GM12878 (cell line): ENCODE measurements at regions not wholly inside any gene's neighbourhood (a gene's known extent, or its start where the extent isn't known, plus 50 kb on each side); places are given as distances from the start of the nearest gene placed in this dataset.
"Not testable (repeated sequence)": the region's sequence is repeated elsewhere in the genome, so short reads cannot be mapped to it uniquely, and the experiment has no call there.

Experiments used
- ASH2L ChIP-seq: fragments of 300-600, 200-600 bp; sonication (generic); IDR thresholded peaks from 2 replicates; pipeline ENCODE4 v1.6.1; 2017; ENCODE audit warnings: low read depth, mild to moderate bottlenecking, borderline replicate concordance
- CTCF ChIP-seq, 3 experiments: IDR thresholded peaks in 2 of 3; conservative IDR thresholded peaks in 1 of 3; 2 replicates each; pipeline ENCODE4 v1.5.1; 2011; ENCODE audit warnings: low read depth in 3 of 3, low read length in 3 of 3, mild to moderate bottlenecking in 3 of 3, control low read depth in 2 of 3, moderate library complexity in 2 of 3, inconsistent platforms in 1 of 3, mixed read lengths in 1 of 3; ENCODE audit not compliant: control insufficient read depth in 2 of 3, insufficient read depth in 1 of 3; ENCODE audit errors: extremely low read depth in 1 of 3
- EP300 ChIP-seq, 2 experiments: fragments of 150-350 bp in 1 of 2; IDR thresholded peaks; 2 replicates each; pipeline ENCODE4 v1.6.1; 2011 to 2012; ENCODE audit warnings: low read depth in 2 of 2, low read length in 2 of 2, borderline replicate concordance in 1 of 2, improper control_type of control experiment in 1 of 2, inconsistent platforms in 1 of 2; ENCODE audit not compliant: control insufficient read depth in 1 of 2
- HDAC2 ChIP-seq: fragments of 200-600 bp; sonication (generic); IDR thresholded peaks from 2 replicates; pipeline ENCODE4 v1.6.1; 2017
- NFIC ChIP-seq: IDR thresholded peaks from 2 replicates; pipeline ENCODE4 v1.6.1; 2012; ENCODE audit warnings: low read depth, mild to moderate bottlenecking, inconsistent platforms, low read length, moderate library complexity
- PRDM15 ChIP-seq: fragments of 450-650 bp; formaldehyde crosslinking; IDR thresholded peaks from 2 replicates; pipeline ENCODE4 v1.4.0; 2020; ENCODE audit warnings: mild to moderate bottlenecking, moderate library complexity
- RFX5 ChIP-seq: IDR thresholded peaks from 2 replicates; pipeline ENCODE4 v1.6.1; 2011; ENCODE audit warnings: low read depth, low read length, improper control_type of control experiment
- SP1 ChIP-seq: IDR thresholded peaks from one replicate; pipeline ENCODE4 v1.6.1; 2011; ENCODE audit warnings: low read depth, low read length
- SRF ChIP-seq, 2 experiments: IDR thresholded peaks; 2 replicates each; pipeline ENCODE4 v1.6.1; 2011; ENCODE audit warnings: low read depth in 2 of 2, low read length in 2 of 2, mild to moderate bottlenecking in 1 of 2, moderate library complexity in 1 of 2
- TAF1 ChIP-seq: IDR thresholded peaks from 2 replicates; pipeline ENCODE4 v1.6.1; 2011; ENCODE audit warnings: mild to moderate bottlenecking, low read depth, low read length, borderline replicate concordance

DNA sequence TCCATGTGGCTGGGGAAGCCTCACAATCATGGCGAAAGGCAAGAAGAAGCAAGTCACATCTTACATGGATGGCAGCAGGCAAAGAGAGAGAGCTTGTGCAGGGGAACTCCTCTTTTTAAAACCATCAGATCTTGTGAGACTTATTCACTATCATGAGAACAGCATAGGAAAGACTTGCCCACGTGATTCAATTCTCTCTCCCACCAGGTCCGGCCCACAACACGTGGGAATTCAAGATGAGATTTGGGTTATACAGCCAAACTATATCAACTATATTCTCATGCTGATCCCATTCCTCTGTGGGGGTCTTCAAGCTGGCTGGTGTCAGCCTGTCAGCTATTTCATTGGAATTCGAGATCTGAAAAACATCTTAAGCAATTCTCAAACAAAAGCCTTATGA lies 56.7 kb upstream of the RBM24 start:
- TF ChIP-seq ASH2L; TAF1; CTCF (IDR thresholded peaks at IDR 0.05 in 2 of 3, conservative IDR thresholded peaks at IDR 0.05 in 1 of 3; ENCODE audit: control insufficient read depth in 2 of 3, extremely low read depth in 1 of 3, insufficient read depth in 1 of 3, low read depth in 3 of 3, low read length in 3 of 3); SRF (IDR thresholded peaks at IDR 0.05; ENCODE audit: low read depth in 2 of 2, low read length in 2 of 2); HDAC2; PRDM15; NFIC; EP300 (IDR thresholded peaks at IDR 0.05; ENCODE audit: borderline replicate concordance in 1 of 2, control insufficient read depth in 1 of 2, low read depth in 2 of 2, low read length in 2 of 2); SP1; RFX5: not testable (repeated sequence)
